Esophagus muscularis mucosa (tissue), 4 donors: ENCODE measurements at regions not wholly inside any gene's neighbourhood (a gene's known extent, or its start where the extent isn't known, plus 50 kb on each side); places are given as distances from the start of the nearest gene placed in this dataset.

Source experiments
- DNase-seq: peaks from one replicate; pipeline ENCODE4 v3.0.0-alpha.2; 2017; ENCODE audit errors: extremely low spot score
- H3K27ac ChIP-seq, 4 donors: fragments of 200-600 bp; sonication (generic); replicated peaks in 1 of 4; 1 replicate in 3 of 4; 2 replicates in 1 of 4; pipeline ENCODE4 v1.5.1; 2016 to 2019; ENCODE audit warnings: mild to moderate bottlenecking in 1 of 4
- H3K27me3 ChIP-seq, 4 donors: fragments of 200-600 bp; sonication (generic); one replicate each; pipeline versions ENCODE4 v1.5.1 to v1.6.0; 2016 to 2019
- H3K36me3 ChIP-seq, 4 donors: fragments of 200-600 bp; sonication (generic); one replicate each; pipeline ENCODE4 v1.5.1; 2016 to 2019
- H3K4me1 ChIP-seq, 4 donors: fragments of 200-600 bp; sonication (generic); one replicate each; pipeline ENCODE4 v1.5.1; 2016 to 2019
- H3K4me3 ChIP-seq, 4 donors: fragments of 200-600 bp; sonication (generic); 1 replicate in 2 of 4; 2 replicates in 2 of 4; pipeline ENCODE4 v1.5.1; 2016 to 2019; ENCODE audit warnings: mild to moderate bottlenecking in 4 of 4, moderate library complexity in 1 of 4
- H3K9me3 ChIP-seq, 4 donors: fragments of 200-600 bp; sonication (generic); 1 replicate in 3 of 4; 2 replicates in 1 of 4; pipeline ENCODE4 v1.5.1; 2016 to 2019
- EP300 ChIP-seq: sonication (generic); formaldehyde crosslinking; IDR thresholded peaks from one replicate; pipeline ENCODE4 v1.6.1; 2017; ENCODE audit warnings: antibody characterized with exemption
- POLR2A ChIP-seq: fragments of 450-650 bp; IDR thresholded peaks from one replicate; pipeline ENCODE4 v1.6.1; 2017; ENCODE audit warnings: antibody characterized with exemption, moderate library complexity, mild to moderate bottlenecking, low read depth
- POLR2AphosphoS5 ChIP-seq, 2 donors: sonication (generic); formaldehyde crosslinking; IDR thresholded peaks; one replicate each; pipeline ENCODE4 v1.6.1; 2017; ENCODE audit warnings: antibody characterized with exemption in 2 of 2
- WGBS: methylation state at CpG from one replicate; pipeline ENCODE4 v1.1.5; 2018; 5-methylcytosine and 5-hydroxymethylcytosine counted together
- intact Hi-C: fragments of 100-400 bp; cut with DNase I; formaldehyde crosslinking; loops from one replicate; pipeline ENCODE4 v1.15.1; 2023
- TF ChIP-seq, protein P1 (sequence below), 3 experiments: fragments of 200-600 bp in 2 of 3; fragments of 450-650 bp in 1 of 3; sonication (generic) in 2 of 3; IDR thresholded peaks; one replicate each; pipeline ENCODE4 v1.5.1; 2017 to 2019; ENCODE audit warnings: antibody characterized with exemption in 3 of 3, mild to moderate bottlenecking in 2 of 3, moderate library complexity in 1 of 3

DNA sequence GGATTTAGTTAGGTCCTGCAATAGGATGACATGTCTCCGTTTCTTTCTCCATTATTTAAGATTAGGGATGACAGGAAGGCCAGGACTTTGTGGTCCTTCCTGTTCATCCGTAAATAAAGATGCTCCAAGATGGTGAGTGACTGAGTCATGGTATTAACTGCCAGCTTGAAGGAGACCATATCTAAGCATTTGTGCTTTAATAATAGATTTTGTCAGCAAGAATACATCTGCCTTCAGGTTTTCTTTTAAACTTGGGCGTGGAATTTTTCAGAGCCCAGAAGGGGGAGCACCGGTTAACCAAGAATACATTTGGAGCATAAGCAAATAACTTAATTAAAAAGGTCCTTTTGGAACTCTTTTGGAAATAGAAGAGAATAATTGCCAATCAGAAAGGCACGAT lies 68.2 kb downstream of the ARHGAP35 start:
- Histone ChIP-seq H3K27me3 (no peaks in the 10 kb centered on the region), H3K9me3 (no peaks in the 10 kb centered on the region), H3K36me3 (no peaks in the 10 kb centered on the region), H3K4me1 (peaks cover 59 to 97% (median 85%) of the 10 kb centered on the region in 4 donors), H3K27ac (no peak overlapping the region), H3K4me3 (no peak overlapping the region)
- WGBS: 72% methylated on average over 5 of the region's 5 CpGs
- no peak for DNase-seq
- intact Hi-C loops: no loop called here
- no peak for TF ChIP-seq POLR2A
- no peak for TF ChIP-seq POLR2AphosphoS5 (IDR thresholded peaks at IDR 0.05)
- no peak for TF ChIP-seq EP300
- TF ChIP-seq, protein P1, sequence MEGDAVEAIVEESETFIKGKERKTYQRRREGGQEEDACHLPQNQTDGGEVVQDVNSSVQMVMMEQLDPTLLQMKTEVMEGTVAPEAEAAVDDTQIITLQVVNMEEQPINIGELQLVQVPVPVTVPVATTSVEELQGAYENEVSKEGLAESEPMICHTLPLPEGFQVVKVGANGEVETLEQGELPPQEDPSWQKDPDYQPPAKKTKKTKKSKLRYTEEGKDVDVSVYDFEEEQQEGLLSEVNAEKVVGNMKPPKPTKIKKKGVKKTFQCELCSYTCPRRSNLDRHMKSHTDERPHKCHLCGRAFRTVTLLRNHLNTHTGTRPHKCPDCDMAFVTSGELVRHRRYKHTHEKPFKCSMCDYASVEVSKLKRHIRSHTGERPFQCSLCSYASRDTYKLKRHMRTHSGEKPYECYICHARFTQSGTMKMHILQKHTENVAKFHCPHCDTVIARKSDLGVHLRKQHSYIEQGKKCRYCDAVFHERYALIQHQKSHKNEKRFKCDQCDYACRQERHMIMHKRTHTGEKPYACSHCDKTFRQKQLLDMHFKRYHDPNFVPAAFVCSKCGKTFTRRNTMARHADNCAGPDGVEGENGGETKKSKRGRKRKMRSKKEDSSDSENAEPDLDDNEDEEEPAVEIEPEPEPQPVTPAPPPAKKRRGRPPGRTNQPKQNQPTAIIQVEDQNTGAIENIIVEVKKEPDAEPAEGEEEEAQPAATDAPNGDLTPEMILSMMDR (IDR thresholded peaks at IDR 0.05): no peak

DNA sequence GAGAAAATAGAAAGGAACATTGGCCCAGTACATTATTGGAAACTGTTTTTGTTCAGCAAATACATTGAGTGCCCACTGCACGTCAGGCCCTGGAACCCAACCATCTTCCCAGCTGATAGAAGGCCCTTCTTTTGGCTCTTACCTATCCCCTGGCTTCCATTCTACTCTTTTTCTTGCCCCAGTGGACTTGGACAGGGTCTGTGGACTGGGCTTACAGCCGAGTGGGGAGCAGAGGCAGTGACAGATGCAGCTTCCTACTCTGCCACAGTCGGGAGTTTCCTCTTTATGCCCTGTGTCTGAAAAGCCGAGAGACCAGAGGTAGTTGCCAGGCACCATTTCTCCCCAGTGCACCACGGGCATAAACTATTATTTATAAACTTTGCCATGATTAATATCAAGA lies 70.4 kb downstream of the ARHGAP35 start:
- Histone ChIP-seq H3K27ac (no peak overlapping the region), H3K4me1 (peaks cover 38 to 90% (median 72%) of the 10 kb centered on the region in 4 donors), H3K27me3 (no peaks in the 10 kb centered on the region), H3K4me3 (no peak overlapping the region), H3K9me3 (no peaks in the 10 kb centered on the region), H3K36me3 (no peaks in the 10 kb centered on the region)
- no peak for DNase-seq
- 63% methylated on average over 5 of the region's 5 CpGs for WGBS
- TF ChIP-seq EP300: no peak
- TF ChIP-seq, protein P1 (IDR thresholded peaks at IDR 0.05): no peak
- no peak for TF ChIP-seq POLR2AphosphoS5 (IDR thresholded peaks at IDR 0.05)
- TF ChIP-seq POLR2A: no peak
- intact Hi-C loops: no loop called here

DNA sequence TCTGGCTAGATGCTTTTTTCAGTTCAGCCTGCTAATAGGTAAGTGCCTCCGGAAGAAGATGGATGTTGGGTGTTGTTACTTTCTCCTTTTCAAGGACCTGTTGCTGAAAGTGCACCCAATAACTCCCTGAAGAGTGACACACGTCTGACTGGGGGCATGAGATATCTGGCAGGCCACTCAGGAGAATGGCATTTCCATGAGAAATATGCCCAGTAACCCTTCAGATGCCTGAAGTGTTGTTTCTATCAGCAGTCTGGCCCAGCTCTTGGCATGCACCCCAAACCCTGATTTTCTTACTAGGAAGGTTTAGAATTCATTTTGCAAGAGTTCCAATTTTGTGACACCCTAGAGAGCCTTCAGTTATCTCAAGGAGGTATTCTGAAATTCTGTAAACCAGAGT lies 71.5 kb downstream of the ARHGAP35 start:
- peaks cover 38 to 90% (median 72%) of the 10 kb centered on the region in 4 donors for H3K4me1 ChIP-seq
- TF ChIP-seq POLR2AphosphoS5 (IDR thresholded peaks at IDR 0.05) (no peak), POLR2A (no peak), EP300 (no peak)
- TF ChIP-seq, protein P1 (IDR thresholded peaks at IDR 0.05): no peak
- H3K27me3 ChIP-seq: no peaks in the 10 kb centered on the region
- H3K27ac ChIP-seq: no peak overlapping the region
- intact Hi-C loops: no loop called here
- H3K4me3 ChIP-seq: no peak overlapping the region
- H3K9me3 ChIP-seq: no peaks in the 10 kb centered on the region
- WGBS: 67% methylated on average over 2 of the region's 2 CpGs
- H3K36me3 ChIP-seq: peaks cover 0 to 3% (median under 1%) of the 10 kb centered on the region in 4 donors
- no peak for DNase-seq

DNA sequence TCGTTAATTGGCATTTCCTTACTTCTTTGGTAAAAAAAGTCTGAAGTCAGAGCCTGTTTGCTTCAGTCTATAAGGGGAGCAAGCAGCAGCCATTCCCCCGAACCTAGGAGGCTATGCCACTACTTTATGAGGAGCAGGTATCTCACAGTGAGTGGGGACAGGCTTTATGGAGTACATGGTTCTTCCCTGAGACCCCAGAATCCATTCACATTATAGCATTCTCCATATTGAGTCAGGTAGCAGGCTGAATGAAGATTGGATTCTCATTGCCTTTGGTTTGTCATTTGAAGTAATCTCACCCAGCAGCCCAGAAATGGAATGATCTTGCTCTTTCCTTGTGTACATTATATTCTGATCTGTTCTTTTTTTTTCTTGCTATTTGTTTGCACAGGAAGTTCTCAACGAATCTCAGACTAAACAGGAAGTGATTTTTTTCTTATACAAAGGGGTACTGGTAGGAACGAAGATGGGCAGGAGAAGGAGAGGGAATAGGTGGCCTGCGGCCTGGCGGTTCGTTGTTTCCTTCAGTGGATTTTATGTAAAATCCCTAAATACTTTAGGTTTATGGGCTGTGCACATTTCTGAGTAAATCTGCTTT lies 74.4 kb downstream of the ARHGAP35 start:
- H3K27ac ChIP-seq: no peak overlapping the region
- H3K4me3 ChIP-seq: no peak overlapping the region
- TF ChIP-seq, protein P1 (IDR thresholded peaks at IDR 0.05): no peak
- no peak for TF ChIP-seq POLR2AphosphoS5 (IDR thresholded peaks at IDR 0.05)
- TF ChIP-seq POLR2A: no peak
- no peak for TF ChIP-seq EP300
- intact Hi-C loops: no loop called here
- peaks cover 19 to 66% (median 48%) of the 10 kb centered on the region in 4 donors for H3K4me1 ChIP-seq
- no peaks in the 10 kb centered on the region for H3K27me3 ChIP-seq
- no peak for DNase-seq
- peaks cover 0 to 19% (median 9%) of the 10 kb centered on the region in 4 donors for H3K36me3 ChIP-seq
- 81% methylated on average over 7 of the region's 7 CpGs for WGBS
- H3K9me3 ChIP-seq: no peaks in the 10 kb centered on the region
